ENCODE measurements at regions not wholly inside any gene's neighbourhood (a gene's known extent, or its start where the extent isn't known, plus 50 kb on each side); places are given as distances from the start of the nearest gene placed in this dataset.
A peak's percentile ranks its signal among the peaks of the same experiment; 100 is the strongest.
"Not testable (repeated sequence)": the region's sequence is repeated elsewhere in the genome, so short reads cannot be mapped to it uniquely, and the experiment has no call there.

DNA sequence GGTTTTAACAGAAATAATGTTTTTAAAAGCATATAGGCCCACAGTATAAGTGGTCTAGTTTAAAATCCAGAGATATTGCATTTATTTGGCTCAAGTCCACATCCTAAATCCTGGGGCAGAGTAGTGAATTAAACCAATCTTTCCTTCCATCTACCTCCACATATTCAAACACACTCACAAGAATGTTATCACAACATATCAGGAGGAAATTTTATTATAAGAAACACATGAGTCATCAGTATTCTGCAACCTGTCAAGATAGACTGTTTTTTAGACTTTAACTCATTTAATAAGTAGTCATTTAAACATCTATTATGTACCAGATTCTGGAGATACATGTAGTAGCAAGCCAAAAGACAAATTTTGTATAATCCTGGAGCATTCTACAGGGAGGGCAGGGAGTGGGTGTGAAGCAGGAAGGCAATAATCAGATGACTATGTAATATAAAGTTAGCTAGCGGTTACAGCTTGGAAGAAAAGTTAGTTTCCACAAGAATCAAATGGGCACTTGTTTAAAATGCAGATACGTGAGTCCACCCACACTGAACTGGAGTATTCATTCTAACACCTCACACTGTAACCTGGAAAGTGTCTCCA lies 187.3 kb upstream of the PIK3R1 start:
- no peak for DNase-seq (ENCODE audit: low read depth)
- no peak overlapping the region for H3K4me3 ChIP-seq (replicated peaks; ENCODE audit: low read depth, low read length)
- TF ChIP-seq, protein P1, sequence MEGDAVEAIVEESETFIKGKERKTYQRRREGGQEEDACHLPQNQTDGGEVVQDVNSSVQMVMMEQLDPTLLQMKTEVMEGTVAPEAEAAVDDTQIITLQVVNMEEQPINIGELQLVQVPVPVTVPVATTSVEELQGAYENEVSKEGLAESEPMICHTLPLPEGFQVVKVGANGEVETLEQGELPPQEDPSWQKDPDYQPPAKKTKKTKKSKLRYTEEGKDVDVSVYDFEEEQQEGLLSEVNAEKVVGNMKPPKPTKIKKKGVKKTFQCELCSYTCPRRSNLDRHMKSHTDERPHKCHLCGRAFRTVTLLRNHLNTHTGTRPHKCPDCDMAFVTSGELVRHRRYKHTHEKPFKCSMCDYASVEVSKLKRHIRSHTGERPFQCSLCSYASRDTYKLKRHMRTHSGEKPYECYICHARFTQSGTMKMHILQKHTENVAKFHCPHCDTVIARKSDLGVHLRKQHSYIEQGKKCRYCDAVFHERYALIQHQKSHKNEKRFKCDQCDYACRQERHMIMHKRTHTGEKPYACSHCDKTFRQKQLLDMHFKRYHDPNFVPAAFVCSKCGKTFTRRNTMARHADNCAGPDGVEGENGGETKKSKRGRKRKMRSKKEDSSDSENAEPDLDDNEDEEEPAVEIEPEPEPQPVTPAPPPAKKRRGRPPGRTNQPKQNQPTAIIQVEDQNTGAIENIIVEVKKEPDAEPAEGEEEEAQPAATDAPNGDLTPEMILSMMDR (IDR thresholded peaks at IDR 0.05; ENCODE audit: low read length, missing control alignments), result no peak

DNA sequence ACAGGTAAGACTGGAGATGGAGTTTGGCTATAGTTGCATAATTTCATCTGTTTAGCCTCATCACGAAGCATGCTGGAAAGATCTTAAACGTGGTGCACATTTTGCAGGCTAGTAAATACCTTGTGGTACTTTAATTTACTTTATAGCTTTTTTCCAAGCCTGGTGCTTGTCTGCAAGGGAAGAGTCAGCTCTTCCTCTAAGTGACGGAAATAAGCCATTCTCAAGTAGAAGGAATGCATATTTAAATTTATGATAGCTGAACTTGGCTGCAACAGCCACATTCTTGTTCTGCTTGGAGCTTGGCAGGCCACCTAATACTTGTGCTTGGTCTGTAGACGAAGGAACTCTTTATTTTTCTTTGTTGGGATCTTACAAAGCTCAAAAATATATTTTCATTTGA lies 188.0 kb upstream of the PIK3R1 start:
- no peak overlapping the region for H3K4me3 ChIP-seq (replicated peaks; ENCODE audit: low read depth, low read length)
- TF ChIP-seq, protein P1 (IDR thresholded peaks at IDR 0.05; ENCODE audit: low read length, missing control alignments), result no peak
- DNase-seq (ENCODE audit: low read depth), result peak; percentile 74

DNA sequence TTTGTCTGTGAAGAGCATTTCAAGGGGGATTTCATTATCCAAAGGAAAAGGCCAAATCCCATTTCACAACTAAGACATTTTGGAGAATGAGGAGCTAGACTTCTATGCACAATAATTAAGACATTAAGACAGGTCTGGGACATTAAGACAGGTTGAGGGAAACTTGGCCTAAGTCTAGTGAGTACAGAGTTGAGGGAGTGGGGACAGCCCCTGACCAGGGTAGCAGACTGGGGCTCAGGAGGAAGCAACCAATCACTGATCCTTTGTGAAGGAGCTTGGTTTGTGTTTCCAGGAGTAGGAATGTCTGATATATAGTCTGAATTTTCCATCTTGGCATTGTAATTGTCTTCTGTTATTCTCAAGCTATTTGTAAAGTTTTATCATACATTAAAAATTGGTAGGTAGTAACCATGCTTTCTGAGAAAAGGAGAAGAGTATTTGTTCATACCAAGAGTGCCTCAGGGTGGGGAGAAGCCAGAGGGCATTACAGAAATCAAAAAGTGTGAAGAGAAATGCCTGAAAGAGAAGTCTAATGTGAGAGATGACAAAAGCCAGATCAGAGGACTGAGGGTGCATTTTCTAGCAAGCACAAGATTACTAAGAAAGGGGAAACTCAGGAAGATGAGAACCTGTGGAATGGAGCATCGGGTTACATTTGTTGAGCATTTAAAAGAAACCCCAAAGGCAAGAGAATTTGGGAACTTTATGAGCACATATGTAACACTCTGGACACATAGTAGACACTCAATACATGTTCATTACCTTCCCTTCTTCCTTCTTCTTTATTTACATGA lies 189.3 kb upstream of the PIK3R1 start:
- H3K4me3 ChIP-seq (replicated peaks; ENCODE audit: low read depth, low read length), result no peak overlapping the region
- no peak for DNase-seq (ENCODE audit: low read depth)
- TF ChIP-seq, protein P1 (IDR thresholded peaks at IDR 0.05; ENCODE audit: low read length, missing control alignments), result no peak

DNA sequence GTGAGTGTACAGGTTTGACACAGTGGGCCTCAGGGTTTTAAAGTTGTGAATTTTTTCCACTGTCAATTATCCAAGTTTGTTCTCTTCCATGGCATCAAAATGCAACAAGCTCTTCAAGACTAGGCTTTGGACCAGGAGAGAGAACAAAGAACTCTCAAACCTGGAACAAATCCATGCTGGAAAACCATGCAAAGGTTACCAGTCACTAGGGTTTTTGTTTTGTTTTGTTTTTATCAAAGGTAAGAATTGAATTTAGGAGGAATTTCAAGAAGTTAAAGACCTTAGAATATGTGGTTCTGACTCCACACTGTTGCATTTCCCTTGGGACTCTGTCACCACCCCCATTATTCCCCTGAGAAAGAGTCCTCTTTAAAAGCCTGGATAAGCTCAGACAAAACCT lies 191.1 kb upstream of the PIK3R1 start:
- TF ChIP-seq, protein P1 (IDR thresholded peaks at IDR 0.05; ENCODE audit: low read length, missing control alignments), result no peak
- H3K4me3 ChIP-seq (replicated peaks; ENCODE audit: low read depth, low read length), result no peak overlapping the region
- DNase-seq (ENCODE audit: low read depth), result no peak

DNA sequence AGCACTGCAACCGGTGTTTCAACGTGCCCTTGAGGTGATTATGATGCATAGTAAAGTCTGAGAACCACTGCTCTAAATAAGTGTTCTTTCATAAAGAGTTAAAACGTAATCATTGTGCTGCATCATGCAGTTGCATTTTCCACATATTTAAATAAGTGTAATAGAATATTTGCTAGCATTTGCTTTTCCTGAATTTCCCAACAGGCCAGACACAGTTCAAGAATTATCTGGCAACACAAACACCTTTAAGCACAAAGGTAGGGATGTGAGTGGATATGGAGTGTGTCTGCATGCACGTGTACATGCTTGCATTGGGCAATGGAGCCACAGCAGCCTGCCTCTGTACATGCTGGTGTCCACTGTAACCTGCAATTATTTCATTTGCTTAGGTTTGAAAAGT lies 193.6 kb upstream of the PIK3R1 start:
- TF ChIP-seq, protein P1 (IDR thresholded peaks at IDR 0.05; ENCODE audit: low read length, missing control alignments), result no peak
- no peak overlapping the region for H3K4me3 ChIP-seq (replicated peaks; ENCODE audit: low read depth, low read length)
- DNase-seq (ENCODE audit: low read depth), result no peak

DNA sequence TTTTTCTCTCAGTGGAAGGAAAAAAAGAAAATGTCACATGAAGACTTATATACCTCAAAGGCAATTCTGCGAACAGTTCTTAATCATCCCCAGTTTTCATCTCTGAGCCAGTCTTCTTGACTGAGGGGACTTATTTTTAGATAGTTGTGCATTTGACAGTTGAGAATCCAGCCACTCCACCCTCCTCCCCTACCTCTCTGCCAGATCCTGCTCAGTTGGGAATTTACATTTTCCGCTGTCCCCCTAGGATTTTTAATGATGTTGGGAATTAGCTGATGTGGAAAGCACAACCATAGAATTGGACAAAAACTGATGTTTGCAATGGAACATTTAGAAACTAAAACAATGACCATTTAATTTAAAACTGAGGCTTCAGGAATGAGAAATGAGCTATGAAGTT lies 194.3 kb upstream of the PIK3R1 start:
- no peak for DNase-seq (ENCODE audit: low read depth)
- H3K4me3 ChIP-seq (replicated peaks; ENCODE audit: low read depth, low read length), result no peak overlapping the region
- TF ChIP-seq, protein P1 (IDR thresholded peaks at IDR 0.05; ENCODE audit: low read length, missing control alignments), result no peak

DNA sequence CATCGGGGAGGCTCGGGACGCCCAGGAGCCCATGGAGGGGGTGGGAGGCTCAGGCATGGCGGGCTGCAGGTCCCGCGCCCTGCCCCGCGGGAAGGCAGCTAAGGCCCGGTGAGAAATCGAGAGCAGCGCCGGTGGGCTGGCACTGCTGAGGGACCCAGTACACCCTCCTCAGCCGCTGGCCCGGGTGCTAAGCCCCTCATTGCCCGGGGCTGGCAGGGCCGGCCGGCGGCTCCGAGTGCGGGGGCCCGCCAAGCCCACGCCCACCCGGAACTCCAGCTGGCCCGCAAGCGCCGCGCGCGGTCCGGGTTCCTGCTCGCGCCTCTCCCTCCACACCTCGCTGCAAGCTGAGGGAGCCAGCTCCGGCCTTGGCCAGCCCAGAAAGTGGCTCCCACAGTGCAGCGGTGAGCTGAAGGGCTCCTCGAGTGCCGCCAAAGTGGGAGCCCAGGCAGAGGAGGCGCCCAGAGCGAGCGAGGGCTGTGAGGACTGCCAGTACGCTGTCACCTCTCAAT lies 195.0 kb upstream of the PIK3R1 start:
- not testable (repeated sequence) for DNase-seq (ENCODE audit: low read depth)

More for the DNA sequence above, 195.0 kb upstream of the PIK3R1 start:
- not testable (repeated sequence) for H3K4me3 ChIP-seq (replicated peaks; ENCODE audit: low read depth, low read length)
